Fibroblast of pulmonary artery (primary cell): ENCODE measurements at regions not wholly inside any gene's neighbourhood (a gene's known extent, or its start where the extent isn't known, plus 50 kb on each side); places are given as distances from the start of the nearest gene placed in this dataset.

Experiments
- DNase-seq: peaks from one replicate; pipeline ENCODE4 v3.0.0-alpha.2; 2010; ENCODE audit warnings: low read depth
- H3K4me3 ChIP-seq: replicated peaks from 2 replicates; pipeline ENCODE4 v1.5.1; 2011; ENCODE audit warnings: low read depth, mild to moderate bottlenecking, control low read depth, low read length, moderate library complexity
- TF ChIP-seq, protein P1 (sequence below): IDR thresholded peaks from 2 replicates; pipeline ENCODE4 v1.5.1; 2011; ENCODE audit warnings: mild to moderate bottlenecking, control low read depth, low read length, inconsistent platforms; ENCODE audit errors: missing control alignments

DNA sequence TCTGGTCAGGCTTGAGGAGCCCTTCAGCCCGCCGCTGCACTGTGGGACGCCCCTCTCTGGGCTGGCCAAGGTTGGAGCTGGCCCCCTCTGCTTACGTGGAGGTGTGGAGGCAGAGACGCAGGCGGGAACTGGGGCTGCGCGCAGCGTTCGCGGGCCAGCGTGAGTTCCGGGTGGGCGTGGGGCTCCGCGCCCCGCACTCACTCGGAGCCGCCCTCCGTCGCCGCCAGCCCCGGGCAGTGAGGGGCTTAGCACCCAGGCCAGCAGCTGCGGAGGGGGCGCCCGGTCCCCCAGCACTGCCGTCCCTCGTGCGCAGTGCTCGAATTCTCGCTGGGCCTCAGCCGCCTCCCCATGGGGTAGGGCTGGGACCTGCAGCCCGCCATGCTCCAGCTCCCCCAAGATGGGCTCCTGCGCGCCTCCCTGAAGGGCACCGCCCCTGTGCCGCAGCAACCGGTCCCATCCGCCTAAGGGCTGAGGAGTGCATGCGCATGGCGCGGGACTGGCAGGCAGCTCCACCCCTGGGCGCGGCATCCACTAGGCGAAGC is 695.9 kb downstream of the EPHA7 start:
- H3K4me3 ChIP-seq: no peak overlapping the region
- DNase-seq: no peak
- TF ChIP-seq, protein P1, sequence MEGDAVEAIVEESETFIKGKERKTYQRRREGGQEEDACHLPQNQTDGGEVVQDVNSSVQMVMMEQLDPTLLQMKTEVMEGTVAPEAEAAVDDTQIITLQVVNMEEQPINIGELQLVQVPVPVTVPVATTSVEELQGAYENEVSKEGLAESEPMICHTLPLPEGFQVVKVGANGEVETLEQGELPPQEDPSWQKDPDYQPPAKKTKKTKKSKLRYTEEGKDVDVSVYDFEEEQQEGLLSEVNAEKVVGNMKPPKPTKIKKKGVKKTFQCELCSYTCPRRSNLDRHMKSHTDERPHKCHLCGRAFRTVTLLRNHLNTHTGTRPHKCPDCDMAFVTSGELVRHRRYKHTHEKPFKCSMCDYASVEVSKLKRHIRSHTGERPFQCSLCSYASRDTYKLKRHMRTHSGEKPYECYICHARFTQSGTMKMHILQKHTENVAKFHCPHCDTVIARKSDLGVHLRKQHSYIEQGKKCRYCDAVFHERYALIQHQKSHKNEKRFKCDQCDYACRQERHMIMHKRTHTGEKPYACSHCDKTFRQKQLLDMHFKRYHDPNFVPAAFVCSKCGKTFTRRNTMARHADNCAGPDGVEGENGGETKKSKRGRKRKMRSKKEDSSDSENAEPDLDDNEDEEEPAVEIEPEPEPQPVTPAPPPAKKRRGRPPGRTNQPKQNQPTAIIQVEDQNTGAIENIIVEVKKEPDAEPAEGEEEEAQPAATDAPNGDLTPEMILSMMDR: no peak

DNA sequence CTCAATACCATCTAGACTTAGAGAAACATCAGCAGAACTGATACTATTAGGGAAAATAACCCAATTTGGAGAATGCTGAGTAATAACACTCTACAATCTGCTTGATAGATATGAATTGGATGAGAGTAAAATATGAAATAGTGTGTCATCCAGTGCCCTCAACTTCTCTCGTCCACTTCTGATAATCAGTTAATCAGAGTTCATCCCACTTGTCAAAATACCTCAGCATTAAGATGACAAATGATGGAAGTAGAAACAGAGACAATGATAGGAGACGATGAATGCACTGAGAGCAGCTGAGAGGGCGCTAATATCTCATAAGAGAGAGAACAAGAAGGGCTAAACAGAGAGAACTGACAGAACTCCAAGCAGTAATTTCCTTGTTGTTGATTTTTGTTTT is 699.6 kb downstream of the EPHA7 start:
- no peak overlapping the region for H3K4me3 ChIP-seq
- no peak for DNase-seq
- TF ChIP-seq, protein P1: no peak

DNA sequence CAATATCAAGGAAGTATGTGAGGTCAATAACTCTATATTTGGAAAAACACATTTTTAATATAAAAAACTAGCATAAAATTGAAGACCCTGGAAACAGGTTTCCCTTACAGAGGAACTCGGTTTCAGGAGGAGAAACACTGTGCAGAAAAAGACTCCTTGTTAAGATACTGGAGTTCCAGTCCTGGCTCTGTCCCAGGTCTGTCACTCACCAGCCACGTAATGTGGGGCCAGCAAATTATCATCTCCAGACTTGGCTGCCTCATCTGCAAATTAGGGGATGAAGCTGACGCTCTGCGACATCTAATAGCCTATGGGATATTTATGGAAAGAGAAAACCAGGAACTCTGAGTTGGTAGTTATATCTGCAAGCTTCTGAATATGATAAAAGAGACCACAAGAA is 702.7 kb downstream of the EPHA7 start:
- no peak for DNase-seq
- TF ChIP-seq, protein P1: no peak
- no peak overlapping the region for H3K4me3 ChIP-seq

- no peak overlapping the region for H3K4me3 ChIP-seq
- no peak for DNase-seq
- TF ChIP-seq, protein P1: no peak
Observed at GRCh38 chr6:92715991-92716390, 703.4 kb downstream of the EPHA7 start.

DNA sequence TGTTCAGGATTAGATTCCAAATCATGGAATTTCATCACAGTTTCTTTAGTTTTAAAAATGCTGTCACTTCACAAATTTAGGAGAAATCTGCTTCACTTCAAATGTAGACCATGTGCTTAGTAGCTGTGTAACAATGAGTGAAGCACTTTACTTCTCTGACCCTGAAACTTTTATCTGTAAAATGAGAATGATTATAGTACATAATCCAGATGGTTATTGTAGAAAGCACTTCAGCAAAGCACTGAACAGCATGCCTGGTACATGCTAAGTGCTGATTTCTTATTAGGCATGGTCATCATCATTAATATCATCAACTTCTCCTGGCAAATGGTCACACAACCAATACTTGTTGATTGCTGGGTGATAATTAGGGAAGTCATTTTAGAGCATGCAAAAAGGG is 705.0 kb downstream of the EPHA7 start:
- TF ChIP-seq, protein P1: no peak
- DNase-seq: no peak
- no peak overlapping the region for H3K4me3 ChIP-seq

DNA sequence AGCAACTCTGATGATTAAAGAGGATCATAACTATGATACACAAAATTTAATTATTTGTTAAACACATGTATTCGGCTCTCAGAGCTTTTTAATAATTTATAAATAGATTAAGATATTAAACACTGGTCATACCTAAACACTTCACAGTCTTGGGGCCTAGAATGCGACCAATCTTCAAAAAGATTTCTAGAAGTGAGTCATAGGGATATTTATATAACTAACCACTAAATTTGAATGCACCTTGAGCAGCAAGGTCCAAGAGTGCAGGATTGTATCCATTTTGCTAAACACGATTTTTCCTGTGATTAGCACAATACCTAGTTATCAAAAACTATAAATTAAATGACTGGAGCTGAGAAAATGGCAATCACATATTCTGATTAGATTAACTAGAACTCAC is 709.3 kb downstream of the EPHA7 start:
- no peak for DNase-seq
- H3K4me3 ChIP-seq: no peak overlapping the region
- TF ChIP-seq, protein P1: no peak

GRCh38 chr6:92708945-92709344 is 710.4 kb downstream of the EPHA7 start:
- DNase-seq: no peak
- no peak overlapping the region for H3K4me3 ChIP-seq
- TF ChIP-seq, protein P1: no peak
